Gastroesophageal sphincter (tissue), 4 donors: ENCODE measurements at regions not wholly inside any gene's neighbourhood (a gene's known extent, or its start where the extent isn't known, plus 50 kb on each side); places are given as distances from the start of the nearest gene placed in this dataset.
"Not testable (repeated sequence)": the region's sequence is repeated elsewhere in the genome, so short reads cannot be mapped to it uniquely, and the experiment has no call there.

Experiments used
- ATAC-seq: fragments of 150-250 bp; one replicate; pipeline ENCODE4 v1.9.1; 2016; ENCODE audit warnings: mild to moderate bottlenecking, moderate library complexity
- H3K27ac ChIP-seq, 4 donors: fragments of 200-600 bp; sonication (generic) in 3 of 4; 1 replicate in 3 of 4; 2 replicates in 1 of 4; pipeline ENCODE4 v1.5.1; 2016 to 2019
- H3K27me3 ChIP-seq: fragments of 200-600 bp; sonication (generic); one replicate; pipeline ENCODE4 v1.5.1; 2019
- H3K36me3 ChIP-seq, 2 donors: fragments of 200-600 bp; sonication (generic); one replicate each; pipeline ENCODE4 v1.5.1; 2019; ENCODE audit warnings: control low read depth in 1 of 2
- H3K4me1 ChIP-seq, 3 donors: fragments of 200-600 bp; sonication (generic); 1 replicate in 2 of 3; 2 replicates in 1 of 3; pipeline ENCODE4 v1.5.1; 2016 to 2019; ENCODE audit warnings: control low read depth in 2 of 3
- H3K4me3 ChIP-seq, 2 donors: fragments of 200-600 bp; sonication (generic); one replicate each; pipeline ENCODE4 v1.5.1; 2019; ENCODE audit warnings: mild to moderate bottlenecking in 1 of 2, moderate library complexity in 1 of 2
- H3K9me3 ChIP-seq, 3 donors: fragments of 200-600 bp; sonication (generic); one replicate each; pipeline ENCODE4 v1.5.1; 2017 to 2019; ENCODE audit warnings: control low read depth in 2 of 3
- CTCF ChIP-seq, 4 experiments: fragments of 200-600 bp in 2 of 4; fragments of 450-650 bp in 2 of 4; sonication (generic) in 1 of 4; IDR thresholded peaks; one replicate each; pipeline ENCODE4 v1.5.1; 2017 to 2019; ENCODE audit warnings: antibody characterized with exemption in 4 of 4, mild to moderate bottlenecking in 2 of 4, moderate library complexity in 2 of 4
- EP300 ChIP-seq: sonication (generic); formaldehyde crosslinking; IDR thresholded peaks from one replicate; pipeline ENCODE4 v1.6.1; 2017; ENCODE audit warnings: antibody characterized with exemption, mild to moderate bottlenecking
- POLR2A ChIP-seq, 2 donors: fragments of 450-650 bp; IDR thresholded peaks; one replicate each; pipeline ENCODE4 v1.6.1; 2017; ENCODE audit warnings: antibody characterized with exemption in 2 of 2, mild to moderate bottlenecking in 2 of 2, moderate library complexity in 1 of 2
- POLR2AphosphoS5 ChIP-seq: sonication (generic); formaldehyde crosslinking; IDR thresholded peaks from one replicate; pipeline ENCODE4 v1.6.1; 2017; ENCODE audit warnings: antibody characterized with exemption
- WGBS, 2 donors: methylation state at CpG; one replicate each; pipeline ENCODE4 v1.1.5; 2018; ENCODE audit warnings: low coverage in 1 of 2; 5-methylcytosine and 5-hydroxymethylcytosine counted together

GRCh38 chr7:145123502-145123901 is 287.6 kb upstream of the TPK1 start:
- H3K36me3 ChIP-seq = no peaks in the 10 kb centered on the region
- no peaks in the 10 kb centered on the region for H3K9me3 ChIP-seq
- H3K4me1 ChIP-seq = no peaks in the 10 kb centered on the region
- WGBS, 2 donors = 44 to 58% methylated on average over 1 to 2 of the region's 2 CpGs
- H3K4me3 ChIP-seq = no peak overlapping the region
- TF ChIP-seq CTCF (IDR thresholded peaks at IDR 0.05) (no peak), POLR2AphosphoS5 (no peak), POLR2A (IDR thresholded peaks at IDR 0.05) (no peak), EP300 (no peak)
- H3K27me3 ChIP-seq = peaks cover 6% of the 10 kb centered on the region
- no peak for ATAC-seq
- H3K27ac ChIP-seq = no peak overlapping the region

- ATAC-seq = no peak
- H3K4me1 ChIP-seq = no peaks in the 10 kb centered on the region
- no peak overlapping the region for H3K27ac ChIP-seq
- TF ChIP-seq EP300 (no peak), POLR2AphosphoS5 (no peak), CTCF (IDR thresholded peaks at IDR 0.05) (no peak), POLR2A (IDR thresholded peaks at IDR 0.05) (no peak)
- no peak overlapping the region for H3K4me3 ChIP-seq
- no peaks in the 10 kb centered on the region for H3K9me3 ChIP-seq
- WGBS, 2 donors = 0% methylated on average over 1 of the region's 1 CpG
- H3K36me3 ChIP-seq = no peaks in the 10 kb centered on the region
- no peaks in the 10 kb centered on the region for H3K27me3 ChIP-seq
Measured at GRCh38 chr7:145106001-145106400, 270.1 kb upstream of the TPK1 start.

- Histone ChIP-seq H3K9me3 (no peaks in the 10 kb centered on the region), H3K27ac (no peak overlapping the region), H3K4me1 (no peaks in the 10 kb centered on the region), H3K36me3 (no peaks in the 10 kb centered on the region), H3K4me3 (no peak overlapping the region), H3K27me3 (no peaks in the 10 kb centered on the region)
- no peak for TF ChIP-seq POLR2AphosphoS5
- no peak for TF ChIP-seq EP300
- no peak for TF ChIP-seq POLR2A (IDR thresholded peaks at IDR 0.05)
- no peak for TF ChIP-seq CTCF (IDR thresholded peaks at IDR 0.05)
- WGBS, 2 donors = 11 to 20% methylated on average over 2 of the region's 2 CpGs
- ATAC-seq = no peak
Measured at GRCh38 chr7:145105561-145105960, 269.7 kb upstream of the TPK1 start.

GRCh38 chr7:145104400-145104799 is 268.5 kb upstream of the TPK1 start:
- no peak for ATAC-seq
- TF ChIP-seq POLR2AphosphoS5 (no peak), CTCF (IDR thresholded peaks at IDR 0.05) (no peak), POLR2A (IDR thresholded peaks at IDR 0.05) (no peak), EP300 (no peak)
- H3K27me3 ChIP-seq = no peaks in the 10 kb centered on the region
- H3K9me3 ChIP-seq = no peaks in the 10 kb centered on the region
- no peak overlapping the region for H3K4me3 ChIP-seq
- no peaks in the 10 kb centered on the region for H3K4me1 ChIP-seq
- no peaks in the 10 kb centered on the region for H3K36me3 ChIP-seq
- WGBS, 2 donors = 78 to 79% methylated on average over 1 of the region's 1 CpG
- H3K27ac ChIP-seq = no peak overlapping the region

- H3K27ac ChIP-seq, ATAC-seq, H3K4me1 ChIP-seq, H3K4me3 ChIP-seq, H3K9me3 ChIP-seq, H3K36me3 ChIP-seq, H3K27me3 ChIP-seq: not testable (repeated sequence)
- 94 to 100% methylated on average over 1 to 2 of the region's 10 CpGs for WGBS, 2 donors
Measured at GRCh38 chr7:145102199-145102598, 266.3 kb upstream of the TPK1 start.

- 20 to 26% methylated on average over 4 of the region's 4 CpGs for WGBS, 2 donors
- no peak for ATAC-seq
Measured at GRCh38 chr7:145092766-145093165, 256.9 kb upstream of the TPK1 start.

More at GRCh38 chr7:145092766-145093165, 256.9 kb upstream of the TPK1 start:
- H3K9me3 ChIP-seq = no peaks in the 10 kb centered on the region
- no peaks in the 10 kb centered on the region for H3K4me1 ChIP-seq
- H3K36me3 ChIP-seq = no peaks in the 10 kb centered on the region
- no peak overlapping the region for H3K4me3 ChIP-seq
- H3K27ac ChIP-seq = no peak overlapping the region
- TF ChIP-seq CTCF (IDR thresholded peaks at IDR 0.05) = no peak
- no peak for TF ChIP-seq EP300
- TF ChIP-seq POLR2AphosphoS5 = no peak
- no peak for TF ChIP-seq POLR2A (IDR thresholded peaks at IDR 0.05)
- no peaks in the 10 kb centered on the region for H3K27me3 ChIP-seq
